Keratinocyte (primary cell): ENCODE measurements at regions not wholly inside any gene's neighbourhood (a gene's known extent, or its start where the extent isn't known, plus 50 kb on each side); places are given as distances from the start of the nearest gene placed in this dataset.

ENCODE experiments used
- DNase-seq: peaks from one replicate; pipeline ENCODE4 v3.0.0-alpha.2; 2011; ENCODE audit warnings: low read depth, missing footprints, low spot score
- FAIRE-seq: peaks from 2 replicates; lab custom pipeline; 2011; peaks lifted over from hg19 to GRCh38; lab: Jason Lieb, UNC
- H2AFZ ChIP-seq: 2 replicates; pipeline ENCODE4 v1.6.0; 2012; ENCODE audit warnings: low read length, control low read depth, inconsistent platforms; ENCODE audit not compliant: control insufficient read depth
- H3K27ac ChIP-seq: 2 replicates; pipeline ENCODE4 v1.5.1; 2011; ENCODE audit warnings: low read length; ENCODE audit not compliant: control insufficient read depth, insufficient read depth
- H3K27me3 ChIP-seq: 3 replicates; pipeline ENCODE4 v1.6.0; 2011; ENCODE audit warnings: low read length; ENCODE audit not compliant: control insufficient read depth, insufficient read depth; ENCODE audit errors: extremely low read depth
- H3K36me3 ChIP-seq, 2 experiments: 2 replicates in 1 of 2; 3 replicates in 1 of 2; pipeline ENCODE4 v1.5.1; 2011; ENCODE audit warnings: low read length in 2 of 2, mild to moderate bottlenecking in 1 of 2; ENCODE audit not compliant: control insufficient read depth in 2 of 2, insufficient read depth in 2 of 2; ENCODE audit errors: extremely low read depth in 1 of 2
- H3K4me1 ChIP-seq: 3 replicates; pipeline ENCODE4 v1.5.1; 2011; ENCODE audit warnings: low read length; ENCODE audit not compliant: control insufficient read depth, insufficient read depth; ENCODE audit errors: extremely low read depth
- H3K4me2 ChIP-seq: 3 replicates; pipeline ENCODE4 v1.6.0; 2011; ENCODE audit warnings: low read depth, low read length; ENCODE audit not compliant: control insufficient read depth, insufficient read depth; ENCODE audit errors: extremely low read depth
- H3K4me3 ChIP-seq, 3 experiments: fragments of 200-600 bp in 1 of 3; sonication (generic) in 1 of 3; 2 replicates in 2 of 3; 3 replicates in 1 of 3; pipeline ENCODE4 v1.5.1; 2011 to 2016; ENCODE audit warnings: low read length in 3 of 3, mild to moderate bottlenecking in 3 of 3, control low read depth in 2 of 3, inconsistent platforms in 1 of 3, low read depth in 1 of 3, mixed read lengths in 1 of 3, mixed run types in 1 of 3, moderate library complexity in 1 of 3; ENCODE audit not compliant: control insufficient read depth in 2 of 3, insufficient read depth in 2 of 3; ENCODE audit errors: extremely low read depth in 1 of 3
- H3K79me2 ChIP-seq: 2 replicates; pipeline ENCODE4 v1.6.0; 2012; ENCODE audit warnings: low read length; ENCODE audit not compliant: control insufficient read depth, insufficient read depth
- H3K9ac ChIP-seq: 3 replicates; pipeline ENCODE4 v1.6.0; 2011; ENCODE audit warnings: low read length; ENCODE audit not compliant: control insufficient read depth, insufficient read depth; ENCODE audit errors: extremely low read depth
- H3K9me1 ChIP-seq: 3 replicates; pipeline ENCODE4 v1.6.0; 2011; ENCODE audit warnings: low read length; ENCODE audit not compliant: control insufficient read depth, insufficient read depth; ENCODE audit errors: extremely low read depth
- H3K9me3 ChIP-seq: 2 replicates; pipeline ENCODE4 v1.5.1; 2012; ENCODE audit warnings: low read depth, low read length; ENCODE audit not compliant: control insufficient read depth
- H4K20me1 ChIP-seq: 3 replicates; pipeline ENCODE4 v1.6.0; 2011; ENCODE audit warnings: low read length; ENCODE audit not compliant: control insufficient read depth, insufficient read depth; ENCODE audit errors: extremely low read depth
- EZH2 ChIP-seq: IDR thresholded peaks from one replicate; pipeline ENCODE4 v1.6.1; 2012; ENCODE audit warnings: inconsistent platforms, mild to moderate bottlenecking, low read length, moderate library complexity
- dilution Hi-C: fragments of 300-500 bp; cut with MboI; formaldehyde crosslinking; loops from one replicate; pipeline ENCODE4 v1.7.0; 2020; ENCODE audit warnings: low sequenced_read_pairs; ENCODE audit not compliant: extremely low pct_ligation_motif_present
- TF ChIP-seq, protein P1 (sequence below), 3 experiments: IDR thresholded peaks in 1 of 3; conservative IDR thresholded peaks in 1 of 3; optimal IDR thresholded peaks in 1 of 3; 2 replicates in 2 of 3; 3 replicates in 1 of 3; pipeline versions ENCODE3 to v1.5.1; 2011; ENCODE audit warnings: low read length in 3 of 3, mild to moderate bottlenecking in 3 of 3, moderate library complexity in 2 of 3, control low read depth in 1 of 3, inconsistent platforms in 1 of 3; ENCODE audit not compliant: insufficient read depth in 2 of 3; ENCODE audit errors: extremely low read depth in 1 of 3

- Histone ChIP-seq H3K27me3 (no peaks in the 10 kb centered on the region), H3K79me2 (no peaks in the 10 kb centered on the region), H3K9me1 (no peaks in the 10 kb centered on the region), H2AFZ (no peak overlapping the region), H3K27ac (no peak overlapping the region), H3K9me3 (no peaks in the 10 kb centered on the region), H3K4me3 (no peak overlapping the region), H3K4me2 (no peak overlapping the region), H4K20me1 (no peaks in the 10 kb centered on the region), H3K9ac (no peak overlapping the region), H3K4me1 (no peaks in the 10 kb centered on the region), H3K36me3 (no peaks in the 10 kb centered on the region)
- dilution Hi-C loops: no loop called here
- TF ChIP-seq, protein P1, sequence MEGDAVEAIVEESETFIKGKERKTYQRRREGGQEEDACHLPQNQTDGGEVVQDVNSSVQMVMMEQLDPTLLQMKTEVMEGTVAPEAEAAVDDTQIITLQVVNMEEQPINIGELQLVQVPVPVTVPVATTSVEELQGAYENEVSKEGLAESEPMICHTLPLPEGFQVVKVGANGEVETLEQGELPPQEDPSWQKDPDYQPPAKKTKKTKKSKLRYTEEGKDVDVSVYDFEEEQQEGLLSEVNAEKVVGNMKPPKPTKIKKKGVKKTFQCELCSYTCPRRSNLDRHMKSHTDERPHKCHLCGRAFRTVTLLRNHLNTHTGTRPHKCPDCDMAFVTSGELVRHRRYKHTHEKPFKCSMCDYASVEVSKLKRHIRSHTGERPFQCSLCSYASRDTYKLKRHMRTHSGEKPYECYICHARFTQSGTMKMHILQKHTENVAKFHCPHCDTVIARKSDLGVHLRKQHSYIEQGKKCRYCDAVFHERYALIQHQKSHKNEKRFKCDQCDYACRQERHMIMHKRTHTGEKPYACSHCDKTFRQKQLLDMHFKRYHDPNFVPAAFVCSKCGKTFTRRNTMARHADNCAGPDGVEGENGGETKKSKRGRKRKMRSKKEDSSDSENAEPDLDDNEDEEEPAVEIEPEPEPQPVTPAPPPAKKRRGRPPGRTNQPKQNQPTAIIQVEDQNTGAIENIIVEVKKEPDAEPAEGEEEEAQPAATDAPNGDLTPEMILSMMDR (optimal IDR thresholded peaks at IDR 0.05 in 1 of 3, IDR thresholded peaks at IDR 0.05 in 1 of 3, conservative IDR thresholded peaks at IDR 0.05 in 1 of 3; ENCODE audit: extremely low read depth in 1 of 3, insufficient read depth in 2 of 3, low read length in 3 of 3): no peak
- TF ChIP-seq EZH2: no peak
- FAIRE-seq: no peak
- no peak for DNase-seq
Observed at GRCh38 chr18:47387864-47388263, 136.4 kb upstream of the SKOR2 start.

- no peaks in the 10 kb centered on the region for H3K36me3 ChIP-seq
- no peaks in the 10 kb centered on the region for H3K79me2 ChIP-seq
- H3K4me3 ChIP-seq: no peak overlapping the region
- no peaks in the 10 kb centered on the region for H4K20me1 ChIP-seq
- no peak overlapping the region for H3K27ac ChIP-seq
- H3K27me3 ChIP-seq: no peaks in the 10 kb centered on the region
- dilution Hi-C loops: no loop called here
- no peak overlapping the region for H2AFZ ChIP-seq
- H3K4me2 ChIP-seq: no peak overlapping the region
- DNase-seq: no peak
- no peaks in the 10 kb centered on the region for H3K4me1 ChIP-seq
- H3K9me3 ChIP-seq: no peaks in the 10 kb centered on the region
- H3K9me1 ChIP-seq: no peaks in the 10 kb centered on the region
- TF ChIP-seq, protein P1 (optimal IDR thresholded peaks at IDR 0.05 in 1 of 3, IDR thresholded peaks at IDR 0.05 in 1 of 3, conservative IDR thresholded peaks at IDR 0.05 in 1 of 3; ENCODE audit: extremely low read depth in 1 of 3, insufficient read depth in 2 of 3, low read length in 3 of 3): no peak
- no peak for FAIRE-seq
- no peak overlapping the region for H3K9ac ChIP-seq
Observed at GRCh38 chr18:47383729-47384128, 132.3 kb upstream of the SKOR2 start.
